ENCODE measurements at regions not wholly inside any gene's neighbourhood (a gene's known extent, or its start where the extent isn't known, plus 50 kb on each side); places are given as distances from the start of the nearest gene placed in this dataset.

DNA sequence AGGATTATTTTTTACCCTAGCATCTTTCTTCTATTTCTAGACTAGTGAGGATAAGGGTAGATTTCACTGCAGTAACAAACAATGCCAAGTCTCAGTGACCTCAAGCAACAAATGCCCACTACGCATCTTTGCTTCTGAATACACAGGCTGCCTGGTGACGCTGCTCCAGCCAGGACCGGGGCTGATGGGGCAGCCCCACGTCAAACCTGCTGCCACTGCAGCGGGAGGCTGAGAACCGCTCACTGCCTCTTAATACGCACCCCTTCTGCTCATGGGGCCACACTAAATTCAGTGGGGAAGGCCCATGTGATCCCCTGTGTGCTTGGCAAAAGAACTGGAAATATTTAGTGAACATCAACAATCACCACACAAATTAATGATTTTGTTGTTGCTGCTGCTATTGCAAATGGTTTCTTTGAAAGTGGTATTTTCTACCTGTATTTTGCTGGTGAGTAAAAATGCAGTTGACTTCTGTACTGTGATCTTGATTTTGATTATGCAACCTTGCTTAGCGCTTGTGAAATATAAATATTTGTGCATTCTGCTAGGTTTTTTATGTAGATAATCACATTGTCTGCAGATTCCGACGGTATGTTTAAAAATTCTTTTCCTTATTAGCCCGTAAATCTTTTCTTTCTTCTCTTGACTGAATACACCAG lies 139.5 kb upstream of the SPACA7 start:
- no peak for TF ChIP-seq POLR2AphosphoS5 (IDR thresholded peaks at IDR 0.05; ENCODE audit: insufficient read depth, low read depth, low read length)
- TF ChIP-seq, protein P1, sequence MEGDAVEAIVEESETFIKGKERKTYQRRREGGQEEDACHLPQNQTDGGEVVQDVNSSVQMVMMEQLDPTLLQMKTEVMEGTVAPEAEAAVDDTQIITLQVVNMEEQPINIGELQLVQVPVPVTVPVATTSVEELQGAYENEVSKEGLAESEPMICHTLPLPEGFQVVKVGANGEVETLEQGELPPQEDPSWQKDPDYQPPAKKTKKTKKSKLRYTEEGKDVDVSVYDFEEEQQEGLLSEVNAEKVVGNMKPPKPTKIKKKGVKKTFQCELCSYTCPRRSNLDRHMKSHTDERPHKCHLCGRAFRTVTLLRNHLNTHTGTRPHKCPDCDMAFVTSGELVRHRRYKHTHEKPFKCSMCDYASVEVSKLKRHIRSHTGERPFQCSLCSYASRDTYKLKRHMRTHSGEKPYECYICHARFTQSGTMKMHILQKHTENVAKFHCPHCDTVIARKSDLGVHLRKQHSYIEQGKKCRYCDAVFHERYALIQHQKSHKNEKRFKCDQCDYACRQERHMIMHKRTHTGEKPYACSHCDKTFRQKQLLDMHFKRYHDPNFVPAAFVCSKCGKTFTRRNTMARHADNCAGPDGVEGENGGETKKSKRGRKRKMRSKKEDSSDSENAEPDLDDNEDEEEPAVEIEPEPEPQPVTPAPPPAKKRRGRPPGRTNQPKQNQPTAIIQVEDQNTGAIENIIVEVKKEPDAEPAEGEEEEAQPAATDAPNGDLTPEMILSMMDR (IDR thresholded peaks at IDR 0.05; ENCODE audit: extremely low read depth in 1 of 2, insufficient read depth in 1 of 2, low read depth in 1 of 2, low read length in 2 of 2) = no peak
- no peak for TF ChIP-seq FOS (IDR thresholded peaks at IDR 0.05; ENCODE audit: borderline replicate concordance, insufficient read depth, low read length)
- no peak for TF ChIP-seq EZH2 (IDR thresholded peaks at IDR 0.05; ENCODE audit: borderline replicate concordance, low read depth, low read length, severe bottlenecking)
- no peak for TF ChIP-seq MAX (IDR thresholded peaks at IDR 0.05; ENCODE audit: insufficient read depth, insufficient read length)
- no peak for TF ChIP-seq JUN (IDR thresholded peaks at IDR 0.05; ENCODE audit: borderline replicate concordance, insufficient read depth, insufficient read length, low read depth)
